ENCODE measurements at regions not wholly inside any gene's neighbourhood (a gene's known extent, or its start where the extent isn't known, plus 50 kb on each side); places are given as distances from the start of the nearest gene placed in this dataset.

DNA sequence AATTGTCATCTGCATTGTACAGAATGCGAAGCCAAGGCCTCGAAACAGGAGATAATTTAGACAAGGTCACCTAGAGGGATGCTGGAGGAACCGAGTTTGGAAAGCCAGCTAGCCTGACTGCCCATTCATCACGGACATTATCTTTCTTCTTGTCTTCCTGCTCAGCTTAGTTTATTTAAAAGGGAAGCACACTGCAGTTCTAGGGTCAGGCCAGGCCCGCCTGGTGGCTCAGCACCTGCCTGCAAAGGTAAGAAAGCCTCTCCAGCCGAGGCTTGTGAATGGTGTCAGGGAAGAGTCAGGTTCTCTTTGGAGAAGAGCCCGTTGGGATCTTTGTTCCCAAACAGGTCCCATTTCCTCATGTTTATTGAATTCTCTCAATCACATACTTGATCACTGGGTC lies 246.5 kb downstream of the BLID start:
- TF ChIP-seq, protein P1, sequence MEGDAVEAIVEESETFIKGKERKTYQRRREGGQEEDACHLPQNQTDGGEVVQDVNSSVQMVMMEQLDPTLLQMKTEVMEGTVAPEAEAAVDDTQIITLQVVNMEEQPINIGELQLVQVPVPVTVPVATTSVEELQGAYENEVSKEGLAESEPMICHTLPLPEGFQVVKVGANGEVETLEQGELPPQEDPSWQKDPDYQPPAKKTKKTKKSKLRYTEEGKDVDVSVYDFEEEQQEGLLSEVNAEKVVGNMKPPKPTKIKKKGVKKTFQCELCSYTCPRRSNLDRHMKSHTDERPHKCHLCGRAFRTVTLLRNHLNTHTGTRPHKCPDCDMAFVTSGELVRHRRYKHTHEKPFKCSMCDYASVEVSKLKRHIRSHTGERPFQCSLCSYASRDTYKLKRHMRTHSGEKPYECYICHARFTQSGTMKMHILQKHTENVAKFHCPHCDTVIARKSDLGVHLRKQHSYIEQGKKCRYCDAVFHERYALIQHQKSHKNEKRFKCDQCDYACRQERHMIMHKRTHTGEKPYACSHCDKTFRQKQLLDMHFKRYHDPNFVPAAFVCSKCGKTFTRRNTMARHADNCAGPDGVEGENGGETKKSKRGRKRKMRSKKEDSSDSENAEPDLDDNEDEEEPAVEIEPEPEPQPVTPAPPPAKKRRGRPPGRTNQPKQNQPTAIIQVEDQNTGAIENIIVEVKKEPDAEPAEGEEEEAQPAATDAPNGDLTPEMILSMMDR (optimal IDR thresholded peaks at IDR 0.05 in 1 of 3, IDR thresholded peaks at IDR 0.05 in 1 of 3, conservative IDR thresholded peaks at IDR 0.05 in 1 of 3; ENCODE audit: extremely low read depth in 1 of 3, insufficient read depth in 2 of 3, low read length in 3 of 3): no peak
- TF ChIP-seq EZH2 (IDR thresholded peaks at IDR 0.05; ENCODE audit: low read length): no peak

All from keratinocyte (primary cell).